ENCODE measurements at regions not wholly inside any gene's neighbourhood (a gene's known extent, or its start where the extent isn't known, plus 50 kb on each side); places are given as distances from the start of the nearest gene placed in this dataset.
"Not testable (repeated sequence)": the region's sequence is repeated elsewhere in the genome, so short reads cannot be mapped to it uniquely, and the experiment has no call there.

DNA sequence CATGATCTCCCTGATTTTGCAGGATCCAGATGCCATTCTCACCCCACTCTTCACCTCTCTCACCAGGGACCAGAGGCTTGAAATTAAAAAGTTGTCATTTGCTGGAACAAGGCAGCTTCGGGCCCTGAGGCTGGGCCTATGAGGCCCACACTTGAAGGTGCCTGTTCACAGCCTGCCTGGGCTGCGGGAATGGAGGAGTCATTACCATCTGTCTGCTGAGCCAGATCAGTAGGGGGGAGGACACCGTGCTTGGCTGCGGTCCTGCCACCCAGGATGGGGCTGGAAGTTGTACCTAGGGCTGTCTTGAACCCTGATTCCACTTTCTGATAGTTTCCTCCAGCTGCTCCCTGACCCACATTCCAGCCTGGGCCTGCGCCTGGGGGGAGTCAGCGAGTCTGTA lies 208.3 kb upstream of the N4BP1 start:
- DNase-seq = no peak

DNA sequence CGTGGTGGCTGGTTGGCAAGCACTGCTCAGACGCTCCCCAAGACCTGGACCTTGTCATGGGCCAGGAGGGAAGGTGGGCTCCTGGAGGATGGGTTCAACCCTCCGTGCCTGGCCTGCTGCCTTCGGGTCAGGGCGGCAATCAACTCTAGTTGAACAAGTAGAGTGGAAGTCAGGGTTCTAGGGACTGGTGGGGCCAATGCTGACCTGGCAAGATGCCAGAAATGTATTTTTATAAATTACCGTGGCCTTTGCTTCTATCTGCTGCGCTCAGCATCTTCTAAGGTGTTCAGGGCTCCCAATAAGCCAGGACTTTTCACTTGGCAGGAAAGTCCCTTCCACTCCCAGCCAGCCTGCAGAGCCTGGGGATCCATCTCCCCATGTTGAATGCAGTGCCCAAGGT lies 207.1 kb upstream of the N4BP1 start:
- no peak for DNase-seq

DNA sequence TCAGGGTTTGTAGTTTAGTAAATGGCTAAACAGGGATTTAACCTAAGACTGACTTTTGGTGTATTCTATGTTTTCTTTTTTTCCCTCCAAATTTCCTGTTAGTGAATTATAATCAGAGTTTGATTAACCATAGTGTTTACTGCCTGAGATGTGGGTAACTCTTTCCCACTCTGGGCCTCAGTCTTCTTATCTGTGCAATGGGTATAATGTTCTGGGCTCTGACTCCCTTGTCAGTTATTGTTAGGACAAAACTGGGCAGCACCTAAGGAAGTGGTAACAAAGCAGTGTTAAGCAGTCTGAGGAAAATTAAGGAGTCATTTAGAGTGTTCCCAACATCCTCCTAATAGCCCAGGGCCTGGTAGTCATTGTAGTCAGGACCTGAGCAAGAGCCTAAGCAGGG lies 206.4 kb upstream of the N4BP1 start:
- no peak for DNase-seq

DNA sequence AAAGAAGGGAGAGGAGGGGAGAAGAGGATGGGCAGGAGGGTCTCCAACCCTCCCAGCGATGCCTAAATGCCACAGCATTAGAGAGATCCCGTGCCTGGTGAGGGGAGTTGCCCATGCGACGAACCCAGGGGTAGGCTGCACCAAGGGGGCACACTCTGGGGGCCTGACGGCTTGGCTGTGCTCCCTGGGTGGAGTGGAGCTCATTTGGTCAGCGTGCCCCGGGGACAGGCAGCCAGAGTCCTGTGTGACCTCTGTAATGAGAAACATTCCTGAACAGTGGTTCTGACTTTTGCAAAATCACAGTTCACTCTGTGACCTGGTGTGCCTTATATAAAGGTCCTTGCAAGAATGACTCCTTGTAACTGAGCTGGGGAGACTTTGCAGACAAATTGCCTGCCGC lies 205.0 kb upstream of the N4BP1 start:
- no peak for DNase-seq

GRCh38 chr16:48813485-48813884 lies 203.5 kb upstream of the N4BP1 start:
- no peak for DNase-seq

DNA sequence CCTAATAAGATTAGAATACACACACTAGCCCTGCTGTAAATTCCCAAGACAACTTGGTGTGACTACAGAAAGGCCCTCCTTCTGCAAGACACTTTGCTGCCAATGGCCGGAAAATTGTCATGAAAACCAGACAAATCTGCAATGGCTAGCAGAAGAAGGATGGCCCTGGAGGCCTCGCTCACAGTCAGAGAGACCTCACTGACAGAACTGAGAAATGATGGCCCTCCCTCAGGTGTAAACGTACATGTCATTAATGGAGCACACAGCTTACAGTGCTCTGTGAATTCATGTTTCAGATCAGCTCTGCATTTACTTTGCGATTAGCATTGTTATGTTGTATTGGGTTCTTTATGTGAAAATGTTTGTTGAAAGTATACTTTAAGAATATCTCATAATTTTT lies 202.9 kb upstream of the N4BP1 start:
- no peak for DNase-seq

GRCh38 chr16:48811478-48811877 lies 201.5 kb upstream of the N4BP1 start:
- DNase-seq = no peak

- no peak for DNase-seq
These were observed 200.9 kb upstream of the N4BP1 start for GRCh38 chr16:48810803-48811453.

- no peak for DNase-seq
These were observed 200.4 kb upstream of the N4BP1 start for GRCh38 chr16:48810436-48810802.

- no peak for DNase-seq
These were observed 180.2 kb upstream of the N4BP1 start for GRCh38 chr16:48790151-48790550.

DNA sequence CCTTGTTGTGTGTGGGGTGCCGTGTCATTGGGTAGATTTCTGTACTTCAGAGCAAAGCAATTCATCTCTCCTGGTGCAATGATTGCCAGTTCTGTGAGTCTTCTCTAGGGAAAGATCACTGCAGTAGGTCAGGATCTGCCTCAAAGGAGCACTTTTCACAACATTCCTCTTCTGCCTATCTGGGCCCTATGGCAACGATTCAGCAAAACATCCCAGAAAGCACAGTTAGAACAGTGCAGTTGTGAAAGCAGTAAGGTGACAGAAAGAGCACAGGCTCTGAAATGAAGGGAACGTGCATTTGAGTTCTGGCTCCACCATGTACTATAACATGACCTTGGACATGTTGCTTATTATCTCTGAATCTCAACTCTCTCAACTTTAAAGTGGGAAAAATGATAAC lies 178.5 kb upstream of the N4BP1 start:
- DNase-seq = no peak

GRCh38 chr16:48745541-48745940 lies 135.6 kb upstream of the N4BP1 start:
- no peak for DNase-seq

- no peak for DNase-seq
These were observed 131.0 kb upstream of the N4BP1 start for GRCh38 chr16:48740964-48741363.

DNA sequence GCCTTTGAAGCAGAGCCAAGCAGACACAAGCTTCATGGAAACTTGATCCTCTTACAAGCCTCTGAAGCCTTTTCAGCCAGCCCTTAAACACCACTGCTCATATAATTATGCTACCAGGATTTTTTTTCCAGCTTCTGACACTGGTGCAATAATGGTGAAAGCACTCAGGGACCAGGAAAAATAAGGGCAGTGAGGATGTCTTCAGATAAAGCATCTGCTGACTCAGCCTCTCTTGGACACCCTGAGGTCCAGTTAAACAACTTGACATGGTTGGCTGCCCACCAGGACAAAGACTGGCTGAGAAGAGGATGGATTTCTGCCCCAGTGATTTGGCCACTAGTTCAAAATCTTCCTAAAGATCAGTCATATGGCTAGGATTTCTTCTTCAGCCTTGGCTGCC lies 124.2 kb upstream of the N4BP1 start:
- DNase-seq = no peak

- no peak for DNase-seq
These were observed 94.7 kb upstream of the N4BP1 start for GRCh38 chr16:48704710-48705109.

- DNase-seq = peak; percentile 2 to 19
These were observed 77.5 kb upstream of the N4BP1 start for GRCh38 chr16:48687421-48688038.

DNA sequence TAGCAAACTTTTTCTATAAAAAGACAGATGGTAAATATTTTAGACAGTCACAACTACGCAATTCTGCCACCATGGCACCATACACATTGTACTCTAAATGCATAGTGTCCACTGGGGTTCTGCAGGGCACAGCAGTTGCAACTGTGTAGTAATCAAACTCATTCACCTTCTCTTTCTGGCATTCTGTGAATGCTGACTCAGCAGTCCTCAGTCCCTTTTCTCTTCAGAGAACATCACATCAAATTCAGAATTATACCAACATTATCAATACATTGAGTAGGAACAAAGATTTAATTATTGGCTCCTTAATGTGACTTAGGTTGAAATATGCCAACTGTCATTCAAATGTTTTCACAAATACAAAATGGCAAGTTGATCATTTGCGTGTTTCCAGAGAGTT lies 74.2 kb upstream of the N4BP1 start:
- no peak for DNase-seq

DNA sequence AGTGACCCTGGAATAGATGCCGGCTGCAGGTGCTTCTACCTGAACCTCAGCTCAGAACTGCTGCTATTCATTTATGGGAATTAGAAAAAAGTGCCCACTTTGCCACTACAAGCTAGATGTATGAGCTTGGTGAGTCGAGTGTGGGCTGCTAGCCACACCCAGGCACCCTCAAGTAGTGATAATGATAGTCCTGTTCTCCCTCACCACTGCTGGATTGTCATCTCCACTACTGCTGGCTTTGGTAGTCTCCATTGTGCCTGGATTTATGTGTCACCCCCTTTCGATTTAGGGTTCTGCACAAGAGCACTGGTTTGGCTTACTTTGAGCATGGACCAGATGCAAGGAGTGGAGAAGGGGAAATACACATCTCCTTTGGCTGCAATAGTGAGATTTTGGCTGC lies 73.0 kb upstream of the N4BP1 start:
- no peak for DNase-seq

- DNase-seq = no peak
These were observed 71.5 kb upstream of the N4BP1 start for GRCh38 chr16:48681520-48681919.

GRCh38 chr16:48680881-48681280 lies 70.9 kb upstream of the N4BP1 start:
- DNase-seq = no peak

DNA sequence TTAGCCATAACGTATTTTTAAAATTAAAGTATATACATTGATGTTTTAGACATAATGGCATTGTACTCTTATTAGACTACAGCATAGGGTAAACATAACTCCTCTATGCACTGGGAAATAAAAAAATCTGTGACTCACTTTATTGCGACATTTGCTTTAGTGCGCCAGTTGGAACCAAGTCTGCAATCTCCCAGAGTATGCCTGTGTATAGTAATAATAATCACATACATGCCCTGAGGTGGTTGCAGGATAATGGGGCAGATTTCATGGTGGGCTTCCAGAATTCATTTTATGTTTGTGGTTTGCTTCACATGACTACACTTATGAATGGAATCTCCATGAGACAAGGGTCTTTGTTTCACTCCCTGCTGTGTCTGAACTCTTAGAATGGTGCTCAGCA lies 66.9 kb upstream of the N4BP1 start:
- DNase-seq = no peak

DNA sequence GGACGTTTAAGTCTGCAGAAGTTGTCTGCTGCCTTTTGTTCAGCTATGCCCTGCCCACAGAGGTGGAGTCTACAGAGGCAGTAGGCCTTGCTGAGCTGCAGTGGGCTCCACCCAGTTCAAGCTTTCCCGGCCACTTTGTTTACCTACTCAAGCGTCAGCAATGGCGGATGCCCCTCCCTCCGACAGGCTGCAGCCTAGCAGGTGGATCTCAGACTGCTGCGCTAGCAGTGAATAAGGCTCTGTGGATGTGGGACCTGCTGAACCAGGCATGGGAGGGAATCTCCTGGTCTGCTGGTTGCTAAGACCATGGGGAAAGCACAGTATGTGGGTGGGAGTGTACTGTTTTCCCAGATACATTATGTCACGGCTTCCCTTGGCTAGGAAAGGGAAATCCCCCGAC lies 58.2 kb upstream of the N4BP1 start:
- DNase-seq = not testable (repeated sequence)

DNA sequence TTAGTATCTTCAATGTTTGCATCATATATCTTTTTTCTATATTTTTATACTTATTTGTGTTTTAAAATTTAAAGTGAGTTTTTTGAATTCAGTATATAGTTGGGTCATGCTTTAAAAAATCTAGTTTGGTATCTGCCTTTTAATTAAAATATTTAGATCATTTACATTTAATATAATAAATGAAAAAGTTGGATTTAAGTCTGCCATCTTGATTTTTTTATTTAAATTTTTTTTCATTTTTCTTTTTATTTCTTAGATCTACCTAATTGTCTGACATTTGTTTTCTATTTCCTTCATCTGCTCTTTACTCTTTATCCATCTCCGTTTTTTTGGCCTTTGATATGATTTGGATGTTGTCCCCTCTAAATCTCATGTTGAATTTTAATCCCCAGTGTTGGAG lies 50.0 kb upstream of the N4BP1 start:
- no peak for DNase-seq

Measured in CD4-positive, alpha-beta T cell treated with Interferon alpha-2 for 1 hour (primary cell).